ENCODE measurements at regions not wholly inside any gene's neighbourhood (a gene's known extent, or its start where the extent isn't known, plus 50 kb on each side); places are given as distances from the start of the nearest gene placed in this dataset.

GRCh38 chr5:36363101-36363500 is 61.4 kb upstream of the RANBP3L start:
- TF ChIP-seq CTCF (IDR thresholded peaks at IDR 0.05; ENCODE audit: low read depth, low read length, poor library complexity, severe bottlenecking) (no peak), EZH2phosphoT487 (IDR thresholded peaks at IDR 0.05; ENCODE audit: borderline replicate concordance, low read length) (no peak)

Measured in DOHH2 (cell line).